HG03432 (cell line): ENCODE measurements at regions not wholly inside any gene's neighbourhood (a gene's known extent, or its start where the extent isn't known, plus 50 kb on each side); places are given as distances from the start of the nearest gene placed in this dataset.

Source experiments
- ATAC-seq: cut with Tn5 transposase; IDR thresholded peaks from one replicate; pipeline ENCODE4 v1.9.1; 2021; ENCODE audit warnings: mild to moderate bottlenecking, moderate library complexity; ENCODE audit not compliant: unreplicated experiment

DNA sequence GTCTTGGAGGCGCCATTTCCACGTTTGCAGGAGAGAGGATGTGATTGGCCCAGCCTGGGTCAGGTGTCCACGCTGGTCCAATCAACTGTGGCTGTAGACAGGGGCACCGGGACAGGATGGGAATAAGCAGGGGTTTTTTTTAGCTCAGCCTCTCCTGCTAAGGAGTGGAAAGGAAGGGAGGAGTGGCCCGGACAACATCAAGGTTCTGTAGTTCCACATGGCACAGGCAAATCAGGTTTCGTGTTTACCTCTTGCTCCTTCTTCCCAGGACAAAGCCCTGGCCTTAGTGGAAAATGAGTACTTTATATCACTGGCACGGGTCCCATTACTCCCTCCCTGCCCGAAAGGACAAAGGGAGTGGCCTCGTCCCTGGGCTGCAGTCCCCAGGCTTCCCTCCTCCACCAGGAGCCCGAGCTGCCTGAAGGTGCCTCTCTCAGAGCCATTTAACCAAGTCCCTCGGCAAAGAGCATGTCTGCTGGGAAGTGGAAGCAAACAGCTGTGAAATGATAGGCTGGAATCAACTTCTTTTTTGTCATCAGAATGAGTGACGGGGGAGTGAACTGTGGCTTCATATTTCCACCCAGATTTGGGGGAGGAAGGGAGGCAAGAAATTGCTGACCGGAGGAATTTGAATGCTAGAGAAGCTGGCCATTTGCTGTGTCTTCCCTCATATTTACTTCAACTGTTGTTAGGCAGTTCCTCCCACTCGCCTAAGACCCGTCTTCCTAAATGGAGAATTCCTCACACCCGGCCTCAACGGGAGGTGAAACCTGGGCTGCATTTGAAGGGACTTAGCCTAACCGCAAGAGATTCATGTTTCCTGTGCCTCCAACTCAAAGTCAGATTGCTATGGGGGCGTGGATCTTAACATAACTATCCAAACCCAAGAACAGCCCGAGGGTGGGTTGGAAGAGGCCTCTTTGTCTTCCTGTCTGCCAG, 84.9 kb upstream of the SLC44A3 start:
- ATAC-seq = no peak

DNA sequence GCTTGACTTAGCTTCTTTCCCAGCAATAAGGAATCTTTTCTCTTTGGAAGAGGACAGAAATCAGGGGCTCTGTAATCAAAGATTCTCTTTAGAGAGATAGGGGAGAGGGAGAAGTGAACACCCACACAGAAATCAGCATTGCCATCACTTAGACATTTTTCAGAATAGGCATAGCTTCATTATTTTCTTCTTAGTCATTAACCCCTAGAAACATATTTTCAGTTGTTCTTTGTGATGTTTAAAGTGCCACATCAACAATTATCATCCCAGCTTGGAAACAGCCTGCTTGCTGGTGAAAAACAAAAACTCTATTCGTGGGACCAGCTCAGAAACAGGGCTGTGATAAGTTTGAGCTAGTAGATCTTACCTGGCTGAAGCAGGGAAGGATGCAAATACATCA, 88.3 kb upstream of the SLC44A3 start:
- no peak for ATAC-seq

DNA sequence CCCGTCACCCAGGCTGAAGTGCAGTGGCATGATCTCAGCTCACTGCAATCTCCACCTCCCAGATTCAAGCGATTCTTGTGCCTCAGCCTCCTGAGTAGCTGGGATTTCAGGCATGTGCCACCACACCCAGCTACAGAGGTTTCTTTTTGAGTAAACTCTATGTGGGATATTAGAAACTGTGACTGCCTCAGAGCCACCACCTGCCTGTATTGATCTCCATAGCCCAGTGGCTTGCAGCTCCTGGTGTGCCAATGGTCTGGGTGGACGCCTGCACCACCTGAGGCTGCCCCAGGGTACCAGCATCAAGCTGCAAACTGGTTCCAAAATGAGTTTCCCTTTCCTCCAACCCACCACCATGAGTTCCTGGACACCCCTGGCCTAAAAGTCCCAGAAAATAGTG, 89.7 kb upstream of the SLC44A3 start:
- no peak for ATAC-seq

DNA sequence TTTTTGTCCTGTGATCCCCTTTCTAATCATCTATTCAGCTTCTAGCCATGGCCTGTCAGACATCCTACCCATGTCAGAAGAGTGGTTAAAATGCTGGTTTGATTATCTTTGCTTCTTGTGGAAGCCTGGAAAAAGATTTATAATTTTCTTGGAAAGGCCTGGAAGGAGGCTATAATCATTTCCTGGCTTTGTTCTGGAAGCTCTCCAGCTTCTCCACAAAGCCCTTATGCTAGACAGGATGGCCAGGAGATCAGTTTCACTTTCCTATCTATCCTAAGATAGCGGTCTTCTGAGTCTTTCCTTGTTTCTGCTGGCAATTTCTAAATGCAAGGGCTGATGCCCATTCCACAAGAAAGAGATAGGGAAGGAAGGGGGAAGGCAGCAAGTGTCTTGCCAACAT, 90.9 kb upstream of the SLC44A3 start:
- no peak for ATAC-seq

DNA sequence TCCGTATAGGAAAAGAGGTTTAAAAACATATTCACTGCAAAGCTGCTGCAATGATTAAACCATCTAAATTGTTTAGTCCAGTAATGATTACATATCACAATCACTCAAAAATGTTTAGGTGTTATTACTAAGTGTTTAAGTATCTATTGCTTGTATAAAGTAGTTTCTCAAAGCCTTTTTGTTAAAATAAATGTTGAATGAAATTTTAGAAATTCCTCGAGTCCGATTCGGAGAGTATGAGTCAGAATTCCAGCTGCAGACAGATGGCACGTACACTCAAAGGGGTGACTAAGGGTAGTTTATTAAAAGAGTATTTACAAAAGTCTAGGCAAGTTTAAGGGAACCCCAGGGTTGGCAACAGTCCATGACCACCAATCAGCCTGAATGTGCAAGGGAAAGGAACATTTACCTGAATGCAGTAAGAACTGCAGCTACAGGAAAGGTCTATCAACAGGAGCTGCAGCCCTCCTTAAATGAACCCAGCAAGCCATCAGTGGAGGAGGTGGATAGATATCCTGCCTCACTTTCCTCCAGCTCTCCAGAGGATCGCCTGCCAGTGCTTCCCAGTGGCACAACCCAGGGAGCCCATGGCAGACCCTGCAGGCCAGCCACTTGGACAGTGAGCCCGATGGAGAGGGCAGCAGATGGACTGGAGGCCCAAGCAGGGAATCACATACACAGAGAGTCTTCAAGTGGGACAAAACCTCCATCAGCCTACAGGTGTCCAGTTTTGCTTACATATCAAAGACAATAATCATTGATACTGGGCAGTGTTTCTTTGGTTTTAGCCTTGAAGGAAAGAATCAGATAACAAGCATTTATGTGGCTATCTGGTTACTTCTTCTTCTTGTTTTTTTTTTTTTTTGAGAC, 92.1 kb upstream of the SLC44A3 start:
- ATAC-seq = no peak

DNA sequence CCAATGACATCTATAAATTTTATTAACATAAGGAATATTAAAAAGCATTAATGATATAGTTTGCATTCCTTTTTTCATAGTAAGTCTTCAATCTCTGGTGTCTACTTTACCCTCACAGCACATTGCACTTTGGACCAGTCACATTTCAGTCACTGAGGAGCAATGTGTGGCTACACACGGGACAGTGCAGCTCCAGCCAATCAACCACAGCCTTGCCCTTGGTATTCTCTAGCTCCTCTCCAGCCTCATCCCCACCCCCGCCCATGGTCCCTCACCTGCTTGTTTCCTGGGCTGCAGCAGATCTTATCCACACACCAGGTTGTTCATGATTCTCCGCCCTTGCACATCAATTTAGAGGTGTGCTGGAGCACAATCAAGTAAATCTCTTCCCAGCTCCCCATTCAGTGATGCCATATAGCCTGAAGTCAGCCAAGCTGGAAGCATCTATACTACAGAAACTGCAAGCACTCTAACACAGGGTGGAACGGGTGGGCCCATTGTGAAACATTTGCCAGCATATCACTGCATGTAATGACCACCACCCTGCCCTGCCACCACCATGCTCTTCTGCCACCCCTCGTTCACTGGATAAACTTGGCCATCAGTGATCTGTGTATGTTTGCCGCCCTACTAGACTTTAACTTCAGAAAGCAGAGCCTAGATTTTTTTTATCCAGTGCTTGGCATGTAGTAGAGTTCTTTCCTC, 93.0 kb upstream of the SLC44A3 start:
- ATAC-seq = no peak

DNA sequence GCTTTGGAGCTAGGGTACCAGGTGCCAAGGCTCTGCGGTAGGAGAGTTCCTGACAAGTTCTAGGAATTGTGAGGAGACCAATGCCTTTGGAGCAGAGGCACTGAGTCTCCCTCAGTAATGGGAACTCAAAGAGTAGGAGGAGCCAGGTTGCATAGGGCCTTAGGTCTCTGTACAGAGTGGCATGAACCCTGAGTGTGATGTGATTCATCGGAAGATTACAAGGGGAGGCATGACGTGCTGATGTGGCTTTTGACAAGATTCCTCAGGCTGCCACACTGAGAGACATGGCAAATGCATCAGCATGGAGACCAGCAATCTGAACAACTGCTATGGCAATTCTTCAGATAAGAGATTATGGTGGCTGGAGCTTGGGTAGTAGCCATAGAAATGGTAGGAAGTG, 94.6 kb upstream of the SLC44A3 start:
- ATAC-seq = no peak

DNA sequence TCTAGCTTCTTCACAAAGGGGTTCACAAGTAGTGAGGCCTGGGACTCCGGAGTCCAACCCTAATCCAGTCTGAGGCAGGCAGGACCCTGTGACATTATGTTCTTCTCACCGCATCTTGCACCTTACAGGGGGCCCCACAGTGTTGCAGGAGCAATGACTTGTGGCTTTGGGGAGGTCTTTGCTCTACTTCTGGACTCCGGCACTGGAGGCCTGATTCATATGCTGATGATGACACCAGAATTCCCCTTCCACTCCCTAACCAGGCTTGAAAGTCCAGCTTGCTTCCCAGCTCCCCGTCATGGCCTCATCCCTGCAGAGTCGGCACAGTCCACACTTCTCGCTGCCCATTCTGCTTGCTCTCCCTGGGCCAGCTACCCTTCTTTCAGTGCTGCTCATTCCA, 96.3 kb upstream of the SLC44A3 start:
- ATAC-seq = no peak

DNA sequence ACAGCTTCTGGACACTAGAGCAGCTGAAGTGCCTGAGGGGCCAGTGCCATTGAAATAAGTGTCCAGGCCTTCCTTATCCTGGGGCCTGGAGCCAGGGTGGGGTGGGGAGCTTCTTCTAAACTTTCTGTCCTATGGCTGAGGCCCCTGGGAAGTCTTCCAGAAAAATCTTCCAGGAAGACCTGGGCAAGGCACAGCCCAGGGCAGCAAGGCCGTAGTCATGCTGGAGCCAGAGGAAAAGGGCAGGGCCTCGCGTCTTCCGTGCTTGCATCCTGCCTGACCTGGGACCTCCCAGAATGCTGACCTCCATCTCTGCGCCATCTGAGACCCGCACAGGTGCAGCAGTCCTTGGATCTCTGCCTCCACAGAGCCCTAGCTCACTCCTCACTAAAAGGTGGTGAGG, 96.7 kb upstream of the SLC44A3 start:
- no peak for ATAC-seq

DNA sequence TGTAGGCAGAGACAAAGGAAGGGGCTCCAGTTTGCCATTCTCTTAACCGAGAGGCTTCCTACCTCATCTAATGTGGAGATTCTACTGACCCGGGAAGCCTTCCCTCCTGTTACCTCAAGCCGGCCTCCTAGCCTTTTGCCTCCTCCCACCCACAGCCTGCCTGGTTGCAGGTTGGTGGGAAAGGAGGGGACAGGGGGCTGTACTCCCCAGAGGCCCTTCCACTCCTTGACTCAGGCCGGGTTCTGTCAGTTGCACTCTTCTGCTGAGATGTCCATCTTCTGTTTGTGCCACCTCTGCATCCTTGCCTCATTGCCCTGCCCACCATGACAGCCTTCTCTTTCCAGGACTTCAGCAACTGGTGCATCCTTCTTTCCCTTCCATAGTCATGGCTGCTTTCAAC, 98.0 kb upstream of the SLC44A3 start:
- ATAC-seq = no peak

DNA sequence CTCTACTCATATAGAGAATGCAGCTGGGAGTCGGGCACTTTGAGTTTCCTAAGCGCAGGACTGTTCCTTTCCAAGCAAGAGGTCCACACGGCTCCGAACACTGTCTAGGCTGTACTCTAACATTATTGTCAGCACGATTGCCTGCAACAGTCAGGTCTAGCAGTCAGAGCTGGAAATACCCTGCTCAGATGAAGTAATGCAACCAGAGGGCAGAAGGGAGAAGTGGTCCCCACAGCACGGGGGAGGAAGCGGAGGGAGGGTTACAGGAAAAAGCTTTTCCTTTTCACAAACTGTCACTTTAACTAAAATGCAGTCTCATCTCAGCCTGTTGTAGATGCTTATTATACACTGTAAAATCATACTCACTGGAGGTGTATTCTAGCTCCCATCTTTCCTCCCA, 98.9 kb upstream of the SLC44A3 start:
- ATAC-seq = peak; percentile 62

DNA sequence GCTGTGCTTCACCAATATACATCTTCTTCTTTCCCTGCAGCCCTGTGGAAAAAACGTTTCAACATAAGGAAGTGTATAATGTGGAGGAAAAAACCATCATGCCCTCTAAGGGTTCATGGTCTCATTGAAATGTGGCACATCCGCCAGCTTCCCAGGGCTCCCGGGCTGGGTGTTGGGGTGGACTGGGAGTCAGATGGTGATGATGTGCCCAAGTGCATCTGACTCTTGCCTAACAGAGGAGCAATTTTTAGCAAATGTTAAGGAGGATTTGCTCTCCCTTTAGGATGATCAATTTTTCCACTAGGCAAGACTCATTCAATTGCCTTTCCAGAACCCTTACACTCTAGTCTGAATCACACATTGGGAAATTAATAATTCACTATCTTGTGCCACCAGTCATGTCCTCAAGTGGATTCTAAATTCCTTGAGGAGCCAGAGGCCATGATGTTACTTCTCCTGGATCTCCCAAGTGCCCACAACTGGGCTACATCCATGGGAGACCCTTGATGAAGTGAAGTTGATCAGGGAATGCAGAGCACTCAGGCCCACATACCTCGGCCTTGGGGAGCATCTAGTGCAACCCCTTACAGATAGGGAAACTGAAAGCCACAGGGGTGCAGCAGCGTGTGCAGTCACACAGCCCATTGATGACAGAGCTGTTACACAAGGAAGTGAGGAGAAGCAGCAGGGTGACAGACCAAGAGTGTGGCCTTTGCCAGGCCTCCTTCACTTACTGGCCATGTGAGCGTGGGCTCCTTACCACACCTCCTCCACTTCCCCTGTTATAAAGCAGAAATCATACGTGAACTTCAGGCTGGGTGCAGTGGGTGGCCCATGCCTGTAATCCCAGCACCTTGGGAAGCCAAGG, 100.0 kb upstream of the SLC44A3 start:
- ATAC-seq = peak; percentile 98

DNA sequence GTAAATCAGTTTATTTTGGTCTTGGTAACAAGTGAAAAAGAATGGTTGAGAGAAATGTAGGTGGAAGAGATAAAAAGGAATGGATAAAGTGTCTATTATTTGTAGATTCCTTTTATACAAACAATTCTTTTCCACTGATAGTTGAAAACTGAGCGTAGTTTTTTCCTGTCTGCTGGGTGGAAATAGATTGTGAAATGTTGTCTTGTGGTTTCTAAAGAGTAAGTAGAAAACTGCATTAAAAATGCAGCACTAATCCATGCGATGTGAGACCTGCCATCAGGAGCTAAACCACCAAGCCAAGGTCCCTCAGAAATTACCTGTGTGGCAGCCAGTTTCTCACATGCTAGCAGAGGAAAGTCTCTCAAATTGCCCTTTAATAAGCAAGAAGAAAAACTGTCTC, 103.2 kb upstream of the SLC44A3 start:
- ATAC-seq = no peak

DNA sequence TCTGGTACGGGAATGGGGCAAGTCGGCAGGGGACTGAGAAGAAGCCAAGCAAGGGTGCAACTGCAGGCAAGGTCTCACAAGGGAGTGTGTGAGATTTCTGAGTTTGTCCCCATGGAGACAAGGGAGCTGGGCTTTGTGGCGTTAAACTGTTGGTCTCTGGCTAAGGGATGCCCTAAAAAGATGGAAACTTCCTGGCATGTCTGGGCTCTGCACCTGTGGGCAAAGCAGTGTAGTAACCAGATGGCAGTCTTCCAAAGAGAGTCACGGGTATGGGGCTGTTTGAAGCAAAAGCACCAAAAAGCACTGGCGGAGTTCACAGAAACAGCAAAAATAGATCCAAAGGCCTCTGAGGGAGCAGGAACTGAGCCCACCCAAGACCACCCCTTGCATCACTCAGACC, 104.8 kb upstream of the SLC44A3 start:
- ATAC-seq = no peak

DNA sequence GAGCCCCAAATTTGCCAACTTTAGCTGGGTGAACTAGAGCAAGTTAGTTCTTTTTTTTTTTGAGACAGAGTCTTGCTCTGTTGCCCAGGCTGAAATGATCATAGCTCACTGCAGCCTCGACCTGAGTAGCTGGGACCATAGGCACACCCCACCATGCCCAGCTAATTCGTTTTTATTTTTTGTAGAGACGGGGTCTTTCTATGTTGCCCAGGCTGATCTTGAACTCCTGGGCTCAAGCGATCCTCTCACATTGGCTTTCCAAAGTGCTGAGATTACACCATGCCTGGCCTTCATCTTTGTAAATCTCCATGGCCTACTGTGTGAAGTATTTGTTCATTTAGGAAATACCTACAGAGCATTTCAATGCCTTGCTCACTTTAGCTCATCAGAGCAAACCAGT, 105.6 kb upstream of the SLC44A3 start:
- no peak for ATAC-seq

DNA sequence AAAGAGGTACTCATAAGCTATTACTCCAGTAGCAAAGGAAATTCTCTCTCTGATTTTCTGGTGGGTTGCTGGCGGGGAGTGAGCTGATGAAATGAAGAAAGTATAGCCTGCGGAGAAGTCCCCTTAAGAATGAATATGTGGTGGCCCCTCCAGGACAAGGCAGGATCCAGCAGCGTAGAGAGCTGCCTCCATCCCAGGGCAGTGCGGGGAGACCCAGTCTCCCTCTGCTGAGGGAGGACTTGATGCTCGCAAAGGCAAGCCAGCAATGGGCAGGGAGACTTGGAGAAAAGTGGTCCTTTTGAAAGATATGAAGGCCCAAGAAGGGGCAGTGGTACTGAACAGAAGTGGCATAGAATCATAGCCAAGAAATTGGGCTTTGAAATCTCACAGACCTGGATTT, 106.0 kb upstream of the SLC44A3 start:
- ATAC-seq = no peak

DNA sequence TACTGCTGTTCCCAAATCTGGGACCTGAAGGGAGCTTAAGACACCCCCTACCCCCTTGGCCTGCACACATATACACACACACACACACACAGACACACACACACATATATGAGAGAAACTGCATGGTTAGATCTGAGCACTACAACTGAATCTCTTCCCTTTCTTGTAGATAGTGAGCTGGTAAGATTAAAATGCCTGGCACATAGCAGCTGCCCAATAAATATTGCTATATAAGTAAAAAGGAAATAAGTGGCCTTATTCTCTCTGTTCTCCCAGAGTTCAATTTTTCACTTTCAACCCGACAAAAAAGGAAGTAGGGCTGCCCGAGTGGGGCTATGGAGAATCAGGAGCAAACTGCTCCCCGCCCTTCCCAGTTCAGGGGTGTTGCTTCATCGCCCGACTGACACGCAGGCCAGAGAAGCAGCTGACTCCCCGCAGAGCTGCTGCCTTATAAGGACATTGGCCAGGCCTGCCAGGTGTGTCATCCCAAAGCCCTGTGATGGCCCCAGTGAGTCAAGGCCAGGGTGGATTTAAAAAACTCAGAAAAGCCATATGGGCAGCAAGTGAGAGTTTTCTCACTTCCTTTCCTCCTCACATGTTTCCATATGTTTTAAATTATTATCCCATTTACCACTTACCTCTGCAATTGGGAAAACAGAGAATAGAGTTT, 106.5 kb upstream of the SLC44A3 start:
- peak; percentile 90 for ATAC-seq

DNA sequence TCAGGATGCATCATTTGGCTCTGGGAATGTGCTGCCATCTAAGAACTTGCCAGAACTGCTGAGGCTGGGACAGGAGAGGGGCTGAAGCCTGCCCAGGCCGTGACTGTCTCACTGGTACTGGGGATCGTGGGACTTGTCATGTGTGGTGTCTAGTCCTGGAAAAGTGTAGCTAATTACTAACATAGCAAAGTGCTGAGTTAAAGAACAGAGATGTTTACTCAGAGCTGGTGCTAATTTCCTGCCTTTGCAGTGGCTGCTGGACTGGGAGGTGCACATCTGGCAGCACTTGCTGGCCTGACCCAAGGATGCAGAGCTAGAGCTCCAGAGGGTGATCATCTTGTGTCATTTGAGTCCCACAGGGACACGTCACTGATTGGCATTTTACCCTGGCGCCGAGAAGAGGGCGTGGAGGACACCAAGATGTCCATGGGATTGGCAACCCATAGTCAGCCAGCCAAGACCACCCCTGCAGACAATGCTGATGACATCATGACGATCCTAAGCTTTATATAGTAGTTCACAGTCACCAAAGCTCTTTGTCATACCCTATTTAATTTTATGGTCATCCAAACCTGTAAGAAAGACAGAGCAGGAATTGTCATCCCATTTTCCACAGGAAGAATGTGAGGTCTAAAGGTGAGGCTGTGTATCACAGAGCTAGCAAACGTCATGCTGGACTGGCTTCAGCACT, 110.1 kb upstream of the SLC44A3 start:
- no peak for ATAC-seq

DNA sequence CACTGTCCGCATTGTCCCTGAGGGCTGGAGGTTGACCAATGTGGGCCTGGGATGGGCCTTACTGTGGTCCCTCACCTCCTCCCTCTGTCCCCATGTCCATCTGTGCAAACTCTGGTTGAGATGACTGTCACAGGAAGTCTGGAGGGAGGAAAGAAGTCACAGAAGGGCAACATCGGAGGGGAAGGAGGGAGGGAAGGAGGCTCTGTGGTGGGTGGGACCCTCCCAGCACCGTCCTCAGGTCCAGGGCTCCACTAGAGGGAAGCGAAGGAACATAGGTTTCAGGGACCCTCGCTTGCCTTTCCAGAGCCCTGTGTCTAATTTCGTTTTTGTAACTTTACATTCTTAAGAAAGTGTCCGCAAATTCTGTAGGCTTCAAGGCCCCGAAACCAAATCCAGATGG, 111.3 kb upstream of the SLC44A3 start:
- ATAC-seq = no peak
